T-helper 1 cell treated with Interleukin-12 subunit alpha and Interleukin-12 subunit beta and Interleukin-4 antibody, amounts not matched to agents 30 ng/mL and 1 ng/mL, for 36 hours (primary cell): ENCODE measurements at regions not wholly inside any gene's neighbourhood (a gene's known extent, or its start where the extent isn't known, plus 50 kb on each side); places are given as distances from the start of the nearest gene placed in this dataset.
"Not testable (repeated sequence)": the region's sequence is repeated elsewhere in the genome, so short reads cannot be mapped to it uniquely, and the experiment has no call there.

Experiments used
- intact Hi-C: fragments of 100-400 bp; cut with micrococcal nuclease; formaldehyde crosslinking; loops from one replicate; pipeline ENCODE4 v1.15.1; 2024

GRCh38 chr2:102871707-102872106 is 109.9 kb downstream of the TMEM182 start:
- intact Hi-C loops: no loop called here

- intact Hi-C loops: no loop called here
These were observed 110.6 kb downstream of the TMEM182 start for GRCh38 chr2:102872388-102872787.

GRCh38 chr2:102879513-102879912 is 117.7 kb downstream of the TMEM182 start:
- intact Hi-C loops: not testable (repeated sequence)

- intact Hi-C loops: no loop called here
These were observed 118.9 kb downstream of the TMEM182 start for GRCh38 chr2:102880731-102881130.

- intact Hi-C loops: no loop called here
These were observed 124.5 kb downstream of the TMEM182 start for GRCh38 chr2:102886216-102886893.

- intact Hi-C loops: no loop called here
These were observed 126.7 kb downstream of the TMEM182 start for GRCh38 chr2:102888514-102888913.

GRCh38 chr2:102891296-102891695 is 129.5 kb downstream of the TMEM182 start:
- intact Hi-C loops: no loop called here

- intact Hi-C loops: no loop called here
These were observed 131.0 kb downstream of the TMEM182 start for GRCh38 chr2:102892698-102893310.

GRCh38 chr2:102893870-102894269 is 132.0 kb downstream of the TMEM182 start:
- intact Hi-C loops: no loop called here

- intact Hi-C loops: no loop called here
These were observed 133.5 kb downstream of the TMEM182 start for GRCh38 chr2:102895376-102895775.

GRCh38 chr2:102909240-102909639 is 147.4 kb downstream of the TMEM182 start:
- intact Hi-C loops: not testable (repeated sequence)

- intact Hi-C loops: no loop called here
These were observed 148.9 kb downstream of the TMEM182 start for GRCh38 chr2:102910724-102911123.

- intact Hi-C loops: no loop called here
These were observed 153.3 kb downstream of the TMEM182 start for GRCh38 chr2:102915128-102915527.

- intact Hi-C loops: no loop called here
These were observed 160.5 kb downstream of the TMEM182 start for GRCh38 chr2:102922321-102922720.

GRCh38 chr2:102925003-102925402 is 163.2 kb downstream of the TMEM182 start:
- intact Hi-C loops: no loop called here

GRCh38 chr2:102927854-102928267 is 166.0 kb downstream of the TMEM182 start:
- intact Hi-C loops: no loop called here

GRCh38 chr2:102929721-102930120 is 167.9 kb downstream of the TMEM182 start:
- intact Hi-C loops: no loop called here

GRCh38 chr2:102932501-102932900 is 170.7 kb downstream of the TMEM182 start:
- intact Hi-C loops: no loop called here

- intact Hi-C loops: no loop called here
These were observed 177.4 kb downstream of the TMEM182 start for GRCh38 chr2:102939207-102939606.

- intact Hi-C loops: no loop called here
These were observed 178.9 kb downstream of the TMEM182 start for GRCh38 chr2:102940684-102941083.

- intact Hi-C loops: no loop called here
These were observed 180.3 kb downstream of the TMEM182 start for GRCh38 chr2:102942107-102942506.

GRCh38 chr2:102943251-102943650 is 181.4 kb downstream of the TMEM182 start:
- intact Hi-C loops: no loop called here

GRCh38 chr2:102950371-102950946 is 188.6 kb downstream of the TMEM182 start:
- intact Hi-C loops: no loop called here
